ENCODE measurements at regions not wholly inside any gene's neighbourhood (a gene's known extent, or its start where the extent isn't known, plus 50 kb on each side); places are given as distances from the start of the nearest gene placed in this dataset.

DNA sequence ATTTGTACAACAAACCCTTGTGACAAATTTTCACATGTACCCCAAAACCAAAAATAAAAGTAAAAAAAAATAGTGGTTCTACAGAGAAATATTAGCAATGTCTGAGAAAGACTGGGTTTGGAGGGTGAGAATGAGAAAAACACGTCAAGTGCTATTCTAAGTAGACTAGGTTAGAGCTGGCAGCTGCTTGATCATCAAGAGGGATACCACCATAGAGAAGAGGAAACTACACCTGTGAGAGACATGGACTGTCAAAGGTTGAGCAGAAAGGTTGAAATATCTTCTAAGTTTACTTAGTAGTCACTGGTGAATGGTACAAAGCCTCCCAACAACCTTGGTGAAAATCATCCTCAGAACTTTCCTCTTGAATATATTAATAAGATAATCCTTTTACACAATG is 126.9 kb upstream of the ITGA4 start:
- no peaks in the 10 kb centered on the region for H3K4me1 ChIP-seq (replicated peaks)
- H3K4me3 ChIP-seq, result no peak overlapping the region
- TF ChIP-seq, protein P1, sequence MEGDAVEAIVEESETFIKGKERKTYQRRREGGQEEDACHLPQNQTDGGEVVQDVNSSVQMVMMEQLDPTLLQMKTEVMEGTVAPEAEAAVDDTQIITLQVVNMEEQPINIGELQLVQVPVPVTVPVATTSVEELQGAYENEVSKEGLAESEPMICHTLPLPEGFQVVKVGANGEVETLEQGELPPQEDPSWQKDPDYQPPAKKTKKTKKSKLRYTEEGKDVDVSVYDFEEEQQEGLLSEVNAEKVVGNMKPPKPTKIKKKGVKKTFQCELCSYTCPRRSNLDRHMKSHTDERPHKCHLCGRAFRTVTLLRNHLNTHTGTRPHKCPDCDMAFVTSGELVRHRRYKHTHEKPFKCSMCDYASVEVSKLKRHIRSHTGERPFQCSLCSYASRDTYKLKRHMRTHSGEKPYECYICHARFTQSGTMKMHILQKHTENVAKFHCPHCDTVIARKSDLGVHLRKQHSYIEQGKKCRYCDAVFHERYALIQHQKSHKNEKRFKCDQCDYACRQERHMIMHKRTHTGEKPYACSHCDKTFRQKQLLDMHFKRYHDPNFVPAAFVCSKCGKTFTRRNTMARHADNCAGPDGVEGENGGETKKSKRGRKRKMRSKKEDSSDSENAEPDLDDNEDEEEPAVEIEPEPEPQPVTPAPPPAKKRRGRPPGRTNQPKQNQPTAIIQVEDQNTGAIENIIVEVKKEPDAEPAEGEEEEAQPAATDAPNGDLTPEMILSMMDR (IDR thresholded peaks at IDR 0.05), result no peak
- no peak for TF ChIP-seq POLR2A (IDR thresholded peaks at IDR 0.05)
- TF ChIP-seq POLR2AphosphoS5 (IDR thresholded peaks at IDR 0.05), result no peak
- WGBS, result 94% methylated on average over 1 of the region's 1 CpG
- intact Hi-C loops (cut with DNase I), result no loop called here
- no peaks in the 10 kb centered on the region for H3K9me3 ChIP-seq
- no peak for DNase-seq (ENCODE audit: low spot score)
- no peaks in the 10 kb centered on the region for H3K27me3 ChIP-seq (replicated peaks; ENCODE audit: insufficient read depth)
- H3K36me3 ChIP-seq, result no peaks in the 10 kb centered on the region
- no peak overlapping the region for H3K27ac ChIP-seq

DNA sequence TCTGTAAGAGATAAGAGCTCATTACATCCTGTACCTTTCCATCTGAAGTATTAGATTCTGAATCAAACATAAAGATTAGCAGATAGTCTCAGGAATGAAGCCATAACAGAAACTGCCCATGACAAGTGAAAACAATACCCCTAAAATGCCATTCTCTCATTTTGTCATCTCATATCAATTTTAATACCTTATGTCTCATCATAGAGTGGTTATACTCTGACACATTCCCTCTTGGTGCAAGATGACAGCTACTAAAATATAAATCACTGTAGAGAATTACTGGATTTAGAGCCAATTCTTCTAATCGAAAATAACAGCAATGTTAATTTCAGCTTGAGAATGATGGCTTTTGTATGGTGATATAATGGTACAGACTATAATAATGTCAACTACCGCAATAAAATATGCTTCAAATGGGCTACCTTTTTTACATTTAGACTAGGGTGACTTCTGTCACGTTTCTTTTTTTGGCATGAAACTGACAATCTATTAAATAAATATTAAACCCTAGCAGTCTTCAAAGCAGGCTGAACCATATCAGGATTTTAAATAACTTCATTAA is 125.1 kb upstream of the ITGA4 start:
- Histone ChIP-seq H3K27me3 (replicated peaks; ENCODE audit: insufficient read depth) (no peaks in the 10 kb centered on the region), H3K9me3 (no peaks in the 10 kb centered on the region), H3K4me1 (replicated peaks) (no peaks in the 10 kb centered on the region), H3K27ac (no peak overlapping the region), H3K4me3 (no peak overlapping the region), H3K36me3 (no peaks in the 10 kb centered on the region)
- TF ChIP-seq POLR2AphosphoS5 (IDR thresholded peaks at IDR 0.05) (no peak), POLR2A (IDR thresholded peaks at IDR 0.05) (no peak)
- TF ChIP-seq, protein P1 (IDR thresholded peaks at IDR 0.05), result no peak
- WGBS, result 58% methylated on average over 3 of the region's 3 CpGs
- no peak for DNase-seq (ENCODE audit: low spot score)
- intact Hi-C loops (cut with DNase I), result no loop called here

DNA sequence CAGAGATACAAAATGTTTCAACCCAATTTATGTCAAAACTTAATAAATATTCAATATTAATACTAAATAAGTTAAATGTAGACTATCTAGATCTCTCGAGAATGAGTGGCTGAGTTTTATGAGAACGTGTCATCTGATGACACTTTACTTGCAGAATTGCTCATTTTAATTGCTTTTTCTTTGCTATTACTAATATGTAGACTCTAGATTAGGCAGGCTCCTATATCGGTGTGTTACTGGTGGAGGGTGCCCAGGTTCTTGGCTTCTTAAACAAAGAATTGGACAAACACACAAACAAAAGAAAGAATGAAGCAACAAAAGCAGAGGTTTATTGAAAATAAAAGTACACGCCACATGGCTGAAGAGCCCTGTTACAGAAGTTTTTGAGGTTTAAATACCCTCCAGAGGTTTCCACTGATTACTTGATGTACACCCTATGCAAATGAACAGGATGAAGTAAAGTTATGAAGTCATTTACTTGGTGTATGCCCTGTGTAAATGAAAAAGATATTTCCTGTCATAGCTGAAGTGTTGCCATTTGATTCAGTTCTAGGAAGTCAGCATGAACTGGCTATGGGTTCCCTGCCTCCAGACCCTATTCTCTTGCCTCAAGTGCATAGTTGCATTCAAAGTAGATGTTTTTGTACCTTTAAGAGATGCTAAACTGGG is 122.9 kb upstream of the ITGA4 start:
- no peaks in the 10 kb centered on the region for H3K36me3 ChIP-seq
- TF ChIP-seq, protein P1 (IDR thresholded peaks at IDR 0.05), result no peak
- TF ChIP-seq POLR2A (IDR thresholded peaks at IDR 0.05), result no peak
- no peak for TF ChIP-seq POLR2AphosphoS5 (IDR thresholded peaks at IDR 0.05)
- no peak overlapping the region for H3K27ac ChIP-seq
- H3K27me3 ChIP-seq (replicated peaks; ENCODE audit: insufficient read depth), result no peaks in the 10 kb centered on the region
- no peaks in the 10 kb centered on the region for H3K9me3 ChIP-seq
- H3K4me1 ChIP-seq (replicated peaks), result no peaks in the 10 kb centered on the region
- no peak overlapping the region for H3K4me3 ChIP-seq
- intact Hi-C loops (cut with DNase I), result no loop called here
- DNase-seq (ENCODE audit: low spot score), result no peak
- 76% methylated on average over 4 of the region's 4 CpGs for WGBS

DNA sequence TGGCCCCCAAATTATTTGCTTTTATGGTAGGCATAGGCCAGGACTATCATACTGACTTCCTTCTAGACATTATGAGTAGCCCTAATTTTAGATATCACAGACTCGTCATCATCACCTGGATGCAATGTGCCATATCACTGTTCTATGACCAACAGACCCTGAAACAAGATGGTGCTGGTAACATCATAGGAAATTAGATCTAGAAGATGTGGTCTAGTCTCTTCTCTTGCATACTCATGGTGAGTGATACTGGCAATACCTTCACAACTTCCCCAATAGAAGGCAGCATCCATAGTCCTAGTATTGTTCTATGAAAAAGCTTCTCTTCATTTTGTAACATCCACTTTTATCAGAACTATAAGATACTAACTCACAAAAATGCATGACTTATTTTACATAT is 116.3 kb upstream of the ITGA4 start:
- Histone ChIP-seq H3K4me1 (replicated peaks) (no peaks in the 10 kb centered on the region), H3K4me3 (no peak overlapping the region), H3K36me3 (no peaks in the 10 kb centered on the region), H3K9me3 (no peaks in the 10 kb centered on the region), H3K27me3 (replicated peaks; ENCODE audit: insufficient read depth) (no peaks in the 10 kb centered on the region), H3K27ac (no peak overlapping the region)
- no peak for DNase-seq (ENCODE audit: low spot score)
- TF ChIP-seq, protein P1 (IDR thresholded peaks at IDR 0.05), result no peak
- no peak for TF ChIP-seq POLR2AphosphoS5 (IDR thresholded peaks at IDR 0.05)
- TF ChIP-seq POLR2A (IDR thresholded peaks at IDR 0.05), result no peak
- WGBS, result 97% methylated on average over 1 of the region's 1 CpG
- intact Hi-C loops (cut with DNase I), result no loop called here
